ENCODE measurements at regions not wholly inside any gene's neighbourhood (a gene's known extent, or its start where the extent isn't known, plus 50 kb on each side); places are given as distances from the start of the nearest gene placed in this dataset.

- ChIA-PET POLR2A (interaction anchor here (0.6 kb wide), 1 partner anchor 31 kb away, joined by 4 read pairs; no protein-coding TSS in a partner anchor), CTCF (interaction anchor here (0.7 kb wide), 1 partner anchor 38 kb away, joined by 6 read pairs; no protein-coding TSS in a partner anchor)
- H3K9me3 ChIP-seq (ENCODE audit: control insufficient read depth, insufficient read depth, low read length): no peaks in the 10 kb centered on the region
- H3K27me3 ChIP-seq (ENCODE audit: control insufficient read depth, insufficient read depth, low read length): no peaks in the 10 kb centered on the region
- DNase-seq (ENCODE audit: low read depth, low spot score): peak; percentile 63
- H3K4me3 ChIP-seq (ENCODE audit: low read depth, low read length): no peak overlapping the region
- H3K27ac ChIP-seq (ENCODE audit: low read depth, low read length): peak overlapping the region; percentile 96
- TF ChIP-seq CTCF (IDR thresholded peaks at IDR 0.05; ENCODE audit: low read depth, low read length): no peak
Observed at GRCh38 chr9:88776717-88777497, 214.4 kb upstream of the S1PR3 start.

- Histone ChIP-seq H3K4me3 (ENCODE audit: low read depth, low read length) (no peak overlapping the region), H3K9me3 (ENCODE audit: control insufficient read depth, insufficient read depth, low read length) (no peaks in the 10 kb centered on the region), H3K27me3 (ENCODE audit: control insufficient read depth, insufficient read depth, low read length) (no peaks in the 10 kb centered on the region), H3K27ac (ENCODE audit: low read depth, low read length) (peak overlapping the region; percentile 96)
- ChIA-PET POLR2A (interaction anchor here (0.6 kb wide), 1 partner anchor 32 kb away, joined by 4 read pairs; no protein-coding TSS in a partner anchor), CTCF (no interaction called here)
- DNase-seq (ENCODE audit: low read depth, low spot score): no peak
- TF ChIP-seq CTCF (IDR thresholded peaks at IDR 0.05; ENCODE audit: low read depth, low read length): no peak
Observed at GRCh38 chr9:88777498-88778312, 213.6 kb upstream of the S1PR3 start.

- H3K9me3 ChIP-seq (ENCODE audit: control insufficient read depth, insufficient read depth, low read length): no peaks in the 10 kb centered on the region
- TF ChIP-seq CTCF (IDR thresholded peaks at IDR 0.05; ENCODE audit: low read depth, low read length): peak; percentile 67
- H3K4me3 ChIP-seq (ENCODE audit: low read depth, low read length): no peak overlapping the region
- ChIA-PET POLR2A (interaction anchor here (1.3 kb wide), 1 partner anchor 35 kb away, joined by 4 read pairs; no protein-coding TSS in a partner anchor), CTCF (interaction anchor here (0.7 to 1.4 kb wide), 6 partner anchors 13 to 219 kb away, joined by 3 to 6 read pairs (median 3); no protein-coding TSS in a partner anchor)
- DNase-seq (ENCODE audit: low read depth, low spot score): peak; percentile 44
- no peak overlapping the region for H3K27ac ChIP-seq (ENCODE audit: low read depth, low read length)
- no peaks in the 10 kb centered on the region for H3K27me3 ChIP-seq (ENCODE audit: control insufficient read depth, insufficient read depth, low read length)
Observed at GRCh38 chr9:88781628-88782391, 209.5 kb upstream of the S1PR3 start.

GRCh38 chr9:88782931-88783710 is 208.1 kb upstream of the S1PR3 start:
- POLR2A ChIA-PET: interaction anchor here (1.3 kb wide), 1 partner anchor 37 kb away, joined by 4 read pairs; no protein-coding TSS in a partner anchor
- H3K9me3 ChIP-seq (ENCODE audit: control insufficient read depth, insufficient read depth, low read length): no peaks in the 10 kb centered on the region
- H3K4me3 ChIP-seq (ENCODE audit: low read depth, low read length): no peak overlapping the region
- no peak overlapping the region for H3K27ac ChIP-seq (ENCODE audit: low read depth, low read length)
- no peak for TF ChIP-seq CTCF (IDR thresholded peaks at IDR 0.05; ENCODE audit: low read depth, low read length)
- H3K27me3 ChIP-seq (ENCODE audit: control insufficient read depth, insufficient read depth, low read length): no peaks in the 10 kb centered on the region
- CTCF ChIA-PET: interaction anchor here (1.1 to 1.3 kb wide), 2 partner anchors 16 to 209 kb away, joined by 3 read pairs; no protein-coding TSS in a partner anchor
- DNase-seq (ENCODE audit: low read depth, low spot score): no peak
